HG03432 (cell line): ENCODE measurements at regions not wholly inside any gene's neighbourhood (a gene's known extent, or its start where the extent isn't known, plus 50 kb on each side); places are given as distances from the start of the nearest gene placed in this dataset.

Experiments
- ATAC-seq: cut with Tn5 transposase; IDR thresholded peaks from one replicate; pipeline ENCODE4 v1.9.1; 2021; ENCODE audit warnings: mild to moderate bottlenecking, moderate library complexity; ENCODE audit not compliant: unreplicated experiment

DNA sequence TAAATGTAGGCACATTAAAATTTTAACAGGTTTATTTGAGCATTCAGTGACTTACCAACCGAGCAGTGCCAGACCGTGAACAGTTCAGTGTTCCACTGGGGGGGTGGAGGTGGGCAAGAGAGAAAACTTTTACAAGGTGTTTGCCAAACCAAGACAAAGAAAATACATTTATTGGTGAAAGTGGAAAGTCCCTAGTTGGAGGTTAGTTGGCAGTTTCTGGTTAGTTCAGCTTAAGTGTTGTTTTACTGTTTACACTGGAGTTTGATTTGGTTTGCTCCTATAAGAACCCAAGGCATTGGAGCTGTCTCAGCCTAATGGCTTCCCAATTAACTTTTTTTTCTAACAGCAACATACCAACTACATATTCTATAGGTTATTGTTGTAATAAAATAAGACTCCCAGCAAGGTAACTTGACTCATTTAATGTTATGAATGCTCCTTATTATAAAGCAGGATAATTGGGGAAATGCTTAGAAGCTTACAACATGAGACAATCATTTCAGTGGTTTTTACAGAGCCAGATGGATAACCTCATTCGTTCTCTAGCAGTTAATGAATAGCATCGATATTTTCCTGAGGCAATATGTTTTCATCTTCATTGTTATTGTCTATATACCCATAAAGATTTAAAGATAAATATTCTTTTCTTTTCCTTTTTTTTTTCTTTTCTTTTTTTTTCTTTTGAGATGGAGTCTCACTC is 115.8 kb downstream of the ETNK1 start:
- ATAC-seq: no peak

DNA sequence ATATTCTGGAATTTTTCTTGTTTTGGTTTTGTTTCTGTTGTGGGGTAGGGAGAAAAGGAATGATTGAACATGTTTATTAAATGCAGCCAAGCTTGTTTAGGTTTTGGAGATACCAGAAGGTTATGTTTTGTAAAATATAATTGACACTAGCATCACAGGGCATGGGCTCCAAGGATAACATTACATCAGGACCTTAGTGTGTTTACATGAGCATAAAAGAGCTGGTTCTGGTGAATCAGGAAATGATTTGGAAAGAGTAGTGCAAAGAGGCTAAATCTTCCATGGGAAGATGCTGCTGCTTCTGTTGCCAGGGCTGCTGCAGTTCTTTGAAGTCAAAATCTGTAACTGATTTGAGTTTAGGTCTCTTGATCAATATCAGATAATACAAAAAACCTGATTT is 118.7 kb downstream of the ETNK1 start:
- no peak for ATAC-seq

DNA sequence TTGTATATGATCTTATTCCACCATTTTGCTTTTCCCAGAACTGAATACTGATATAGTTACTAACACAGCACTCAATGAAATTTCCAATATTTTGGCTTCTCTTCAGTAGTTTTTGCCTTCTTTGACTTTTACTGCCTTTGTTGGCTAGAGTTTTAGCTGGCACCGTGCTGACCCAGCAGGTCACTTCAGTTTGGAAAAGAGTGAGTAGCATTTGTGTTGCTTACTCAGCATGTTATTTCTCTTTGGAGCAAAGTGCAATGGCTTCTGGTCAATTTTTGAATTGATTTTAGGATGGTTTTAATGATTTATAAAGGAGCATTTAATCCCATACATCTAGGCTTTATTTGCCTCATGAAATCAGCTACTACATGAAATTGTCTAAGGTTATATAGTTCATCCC is 119.2 kb downstream of the ETNK1 start:
- no peak for ATAC-seq

DNA sequence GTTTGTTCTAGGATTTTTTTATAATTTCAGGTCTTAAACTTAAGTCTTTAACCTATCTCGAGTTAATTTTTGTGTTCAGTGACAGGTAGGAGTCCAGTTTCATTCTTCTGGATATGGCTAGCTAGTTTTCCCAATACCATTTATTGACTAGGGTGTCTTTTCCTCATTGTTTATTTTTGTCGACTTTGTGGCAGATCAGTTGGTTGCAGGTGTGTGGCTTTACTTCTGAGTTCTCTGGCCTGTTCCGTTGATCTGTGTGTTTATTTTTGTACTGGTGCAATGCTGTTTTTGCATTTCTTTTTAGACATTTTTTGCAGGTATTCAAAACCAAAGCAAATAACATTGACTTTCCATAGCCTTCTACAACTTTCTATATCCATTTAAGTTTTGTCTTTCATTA is 121.7 kb downstream of the ETNK1 start:
- ATAC-seq: no peak

DNA sequence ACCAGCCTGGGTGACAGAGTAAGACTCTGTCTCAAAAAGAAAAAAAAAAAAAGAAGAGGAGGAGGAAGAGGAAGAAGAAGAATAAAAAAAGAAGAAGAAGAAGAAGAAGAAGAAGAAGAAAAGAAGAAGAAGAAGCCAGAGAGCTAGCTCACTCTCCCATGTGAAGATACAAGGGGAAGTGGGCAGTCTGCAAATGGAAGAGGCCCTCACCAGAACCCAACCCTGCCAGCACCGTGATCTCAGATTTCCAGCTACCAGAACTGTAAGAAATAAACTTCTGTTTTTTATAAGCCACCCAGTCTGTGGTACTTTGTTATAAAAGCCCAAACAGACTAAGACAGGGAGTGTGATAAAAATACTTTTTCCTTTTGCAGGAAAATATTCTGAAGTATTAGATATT is 130.7 kb downstream of the ETNK1 start:
- no peak for ATAC-seq

DNA sequence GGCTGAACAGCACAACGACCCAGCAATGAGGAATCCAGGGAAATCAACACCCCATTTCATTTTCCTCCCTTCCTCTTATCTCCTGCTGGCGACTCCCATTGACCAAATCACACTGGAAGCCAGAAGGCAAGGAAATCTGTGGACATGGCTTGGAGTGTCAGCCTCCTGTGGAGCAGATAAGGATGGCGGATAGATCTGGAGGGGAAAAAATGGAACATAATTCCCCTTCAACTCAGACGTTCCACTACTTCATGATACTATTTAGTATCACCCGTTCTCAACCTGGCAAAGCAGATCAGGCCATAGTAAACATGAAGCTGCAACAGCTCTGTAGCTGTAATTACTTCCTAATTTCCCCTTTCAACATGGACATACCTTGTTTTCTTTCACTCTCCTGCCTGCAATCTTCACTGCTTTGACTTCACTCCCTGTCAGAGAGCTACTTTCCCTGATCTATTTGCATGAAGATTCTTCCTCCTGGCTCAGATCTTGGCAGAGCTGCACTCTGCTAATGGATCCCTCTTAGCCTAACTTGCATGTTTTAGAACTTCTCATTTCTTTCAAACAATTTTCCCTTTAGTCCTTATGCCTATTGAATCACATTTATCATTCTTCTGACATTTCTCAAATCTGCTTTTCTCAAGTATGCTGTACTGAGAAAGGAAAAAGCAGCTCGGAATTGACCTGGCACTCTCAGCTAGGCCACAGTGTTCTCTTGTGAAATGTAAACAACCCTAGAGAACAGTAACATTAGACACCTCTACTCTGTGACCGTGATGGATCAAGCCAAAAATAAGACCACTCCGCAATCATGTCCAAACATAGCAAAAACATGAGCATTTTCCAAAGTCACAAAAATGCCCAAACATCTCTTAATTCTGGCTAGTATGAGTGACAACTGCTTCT is 135.1 kb downstream of the ETNK1 start:
- no peak for ATAC-seq

DNA sequence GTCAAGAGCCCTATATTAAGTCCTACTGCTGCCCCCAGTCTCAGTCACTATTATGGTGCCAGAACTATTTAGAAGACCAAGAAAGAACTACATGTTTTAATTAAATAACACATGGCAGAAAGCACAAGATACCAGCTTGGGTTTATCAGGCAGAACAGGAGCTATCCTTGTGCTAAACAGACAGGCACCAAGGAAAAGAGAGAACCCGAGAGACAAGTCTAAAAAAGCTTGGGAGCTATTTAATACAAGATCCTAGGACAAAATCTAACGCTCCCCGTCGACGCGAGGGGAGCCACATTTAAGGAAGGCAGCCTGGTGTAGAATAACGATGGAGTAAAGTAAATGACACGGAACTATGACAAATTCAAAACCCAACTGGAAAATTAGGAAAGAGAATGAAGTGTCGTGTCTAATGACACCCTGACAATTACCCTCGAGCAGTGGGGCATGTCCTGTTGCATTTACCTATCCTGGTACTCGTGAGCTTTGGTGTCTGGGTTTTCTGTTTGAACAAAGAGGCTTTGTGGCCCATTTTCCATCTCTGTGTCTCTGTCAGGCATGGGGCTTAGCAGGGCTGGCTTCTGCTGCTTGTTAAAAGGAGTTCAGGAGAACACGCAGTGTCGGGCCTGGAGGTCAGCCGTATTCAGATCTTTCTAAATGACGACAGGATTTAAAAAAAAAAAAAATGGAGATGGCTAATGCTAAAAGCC is 140.6 kb downstream of the ETNK1 start:
- ATAC-seq: no peak

DNA sequence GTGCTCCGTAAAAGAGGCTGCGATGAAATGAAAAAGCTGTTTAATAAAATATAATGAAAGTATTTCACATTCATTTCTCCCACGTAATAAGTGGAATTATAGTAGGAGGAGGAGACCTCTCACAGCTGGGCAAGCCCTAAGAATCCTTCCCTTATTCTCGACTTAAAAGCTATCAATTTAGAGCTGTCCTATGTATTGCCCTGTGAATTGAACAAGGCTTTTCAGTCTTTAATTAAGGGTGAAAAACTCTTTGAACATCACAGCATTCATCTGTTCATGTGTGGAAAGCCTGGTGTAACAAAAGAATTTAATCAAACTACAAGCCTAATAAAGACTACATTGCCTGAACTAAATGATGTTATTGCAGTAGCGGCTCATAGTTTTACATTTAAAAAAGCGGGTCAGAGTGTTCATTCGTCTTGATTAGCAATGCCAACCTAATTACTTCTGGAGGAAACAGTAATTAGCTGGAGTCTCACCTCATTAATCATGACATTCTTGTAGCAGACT is 142.0 kb downstream of the ETNK1 start:
- no peak for ATAC-seq

DNA sequence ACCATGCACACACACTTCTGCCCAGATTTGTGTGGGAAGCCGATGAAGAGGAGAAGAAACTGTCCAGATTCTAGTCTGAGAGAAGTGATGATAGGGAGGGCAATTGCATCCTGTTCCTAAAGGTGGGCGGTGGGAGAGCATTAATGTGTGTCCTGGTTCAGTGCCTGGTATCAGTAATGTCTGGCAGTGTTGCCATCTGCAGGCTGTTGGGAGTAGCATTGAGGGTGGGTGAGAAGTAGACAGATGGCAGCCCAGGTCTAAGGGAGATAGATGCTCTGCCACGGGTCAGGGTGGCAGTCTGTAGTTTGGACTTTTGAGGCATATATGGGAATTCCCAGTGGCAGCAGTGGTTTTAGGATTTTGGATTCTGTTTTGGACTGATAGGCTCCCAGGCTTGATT is 156.4 kb downstream of the ETNK1 start:
- ATAC-seq: no peak

DNA sequence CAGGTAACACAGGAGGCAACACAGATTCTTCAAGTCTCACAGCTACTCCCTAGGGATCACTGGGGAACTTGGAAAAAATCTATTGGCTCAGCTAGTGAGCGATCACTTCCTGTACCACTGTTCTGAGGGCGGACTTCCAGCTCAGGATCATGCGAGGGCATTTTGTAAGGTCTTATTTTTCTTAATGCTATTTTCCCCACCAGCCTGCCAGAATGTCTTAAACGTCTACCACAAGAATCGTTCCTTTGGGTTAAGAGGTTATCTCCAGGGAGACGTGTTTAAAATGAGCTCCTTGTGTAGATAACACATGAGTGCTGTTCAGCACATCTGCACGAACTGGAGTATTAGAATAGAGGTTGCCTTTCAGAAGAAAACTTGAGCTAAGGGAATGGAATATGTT is 162.6 kb downstream of the ETNK1 start:
- no peak for ATAC-seq

DNA sequence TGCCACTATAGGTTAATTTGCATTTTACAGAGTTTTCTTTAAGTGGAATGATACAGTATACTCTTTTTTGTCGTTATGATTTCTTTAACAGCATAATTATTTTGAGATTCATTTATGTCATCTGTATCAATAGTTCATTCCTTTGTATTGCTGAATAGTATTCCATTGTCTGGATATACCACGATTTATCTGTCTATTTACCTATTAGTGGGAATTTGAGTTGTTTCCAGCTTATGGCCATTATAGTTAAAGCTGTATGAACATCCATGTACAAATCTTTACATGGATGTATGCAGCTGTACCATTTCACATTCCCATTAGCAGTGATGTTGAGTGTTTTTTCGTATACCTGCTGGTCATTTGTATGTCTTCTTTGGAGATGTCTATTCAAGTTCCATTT is 163.9 kb downstream of the ETNK1 start:
- no peak for ATAC-seq

DNA sequence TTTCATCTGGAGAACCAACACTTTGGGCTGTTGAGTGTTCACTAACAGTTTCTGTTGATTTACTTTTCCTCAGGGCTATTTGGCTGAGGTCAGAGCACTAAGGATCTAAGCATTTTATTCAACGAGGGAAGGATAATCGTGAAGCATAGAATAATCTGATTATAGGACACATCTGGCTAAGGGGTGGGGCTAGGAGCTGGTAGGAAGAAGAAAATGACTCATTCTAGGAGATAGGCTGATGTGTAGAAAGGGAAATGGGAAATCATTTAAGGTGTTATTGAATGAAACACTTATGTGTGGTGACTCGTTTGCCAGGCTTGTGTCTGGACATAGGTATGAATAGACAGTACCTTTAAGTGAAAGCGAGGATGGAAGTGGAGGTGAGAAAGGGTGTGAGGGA is 167.2 kb downstream of the ETNK1 start:
- no peak for ATAC-seq

DNA sequence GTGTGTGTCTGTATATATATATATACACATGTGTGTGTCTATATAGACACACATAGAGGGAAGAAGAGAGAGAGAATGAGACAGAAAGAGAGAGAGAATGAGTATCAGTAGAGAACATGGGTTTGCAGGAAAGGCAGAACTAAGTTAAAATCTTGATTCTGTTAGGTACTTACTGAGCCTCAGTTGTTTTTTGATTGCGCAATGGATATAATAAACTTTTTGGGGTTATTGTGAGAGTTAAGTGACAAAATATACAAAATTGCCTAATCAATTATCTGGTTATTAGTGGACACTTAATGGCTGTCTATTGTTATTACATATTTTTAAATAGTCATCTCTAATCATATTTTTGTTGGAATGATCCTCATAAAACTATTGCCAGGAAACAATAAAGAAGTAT is 169.0 kb downstream of the ETNK1 start:
- ATAC-seq: no peak

DNA sequence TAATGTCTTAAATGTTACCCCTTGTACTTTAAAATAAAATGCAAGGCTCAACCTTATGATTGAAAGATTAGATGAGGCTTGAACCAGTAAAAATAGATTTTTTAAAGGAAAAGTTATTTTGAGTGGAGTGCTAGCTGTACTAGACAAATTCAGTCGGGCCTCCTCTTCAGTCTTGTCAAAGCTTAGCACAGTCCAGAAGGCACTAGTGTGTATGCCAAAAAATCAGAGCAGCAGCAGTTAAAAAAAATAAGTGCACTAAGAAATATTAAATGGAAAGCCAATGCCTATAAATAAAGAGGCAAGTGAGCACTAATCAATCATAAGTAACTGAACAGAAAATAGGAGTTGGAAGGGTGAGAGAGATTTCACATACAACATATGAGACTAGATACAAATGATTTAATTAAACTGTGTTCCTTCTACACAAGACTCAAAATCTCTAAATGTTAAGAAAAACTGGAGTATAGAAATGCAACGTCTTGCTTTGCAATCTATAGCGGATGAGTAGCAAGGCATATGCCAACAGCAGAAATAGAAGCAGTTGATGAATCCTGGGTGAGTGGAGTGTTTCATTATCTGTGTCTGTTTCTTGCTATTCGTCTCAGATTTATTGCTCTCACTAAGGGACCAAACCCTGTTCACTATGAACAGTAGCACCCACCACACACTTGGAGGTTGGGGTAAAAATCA is 172.1 kb downstream of the ETNK1 start:
- ATAC-seq: no peak

DNA sequence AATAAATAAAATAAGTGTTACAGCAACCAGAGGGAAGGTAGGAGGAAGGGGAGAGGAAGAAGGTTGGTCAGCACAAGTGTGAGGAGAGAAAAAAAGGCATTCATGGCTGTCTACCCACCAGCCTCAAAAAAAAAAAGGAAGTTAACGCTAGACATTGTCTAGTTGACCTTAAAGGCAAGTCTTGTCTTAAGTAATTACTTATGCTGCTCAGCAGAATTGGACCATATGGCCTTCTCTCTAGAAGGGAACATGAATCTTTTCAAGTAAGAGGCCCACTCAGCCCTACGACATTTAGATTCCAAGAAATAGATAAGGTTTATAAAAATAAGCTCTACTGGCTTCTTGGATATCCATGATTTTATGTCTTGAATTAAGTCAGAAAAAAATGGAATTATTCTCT is 172.7 kb downstream of the ETNK1 start:
- no peak for ATAC-seq

DNA sequence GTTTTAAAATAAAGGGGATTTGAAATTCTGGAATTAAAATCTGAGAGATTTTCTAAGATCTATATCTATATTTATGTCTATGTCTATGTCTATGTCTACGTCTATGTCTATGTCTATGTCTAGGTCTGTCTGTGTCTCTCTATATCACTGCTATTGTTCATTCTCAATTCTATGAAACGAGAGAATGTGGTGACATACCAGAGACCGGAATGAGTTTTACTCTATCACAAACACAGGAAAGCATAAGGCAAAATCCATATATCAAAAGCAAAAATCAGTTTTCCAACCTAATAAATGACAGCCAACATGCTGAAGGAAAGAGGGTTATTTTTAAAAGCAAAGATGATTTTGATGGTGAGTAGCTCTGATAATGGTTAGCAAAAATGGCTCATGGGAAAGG is 173.1 kb downstream of the ETNK1 start:
- no peak for ATAC-seq

DNA sequence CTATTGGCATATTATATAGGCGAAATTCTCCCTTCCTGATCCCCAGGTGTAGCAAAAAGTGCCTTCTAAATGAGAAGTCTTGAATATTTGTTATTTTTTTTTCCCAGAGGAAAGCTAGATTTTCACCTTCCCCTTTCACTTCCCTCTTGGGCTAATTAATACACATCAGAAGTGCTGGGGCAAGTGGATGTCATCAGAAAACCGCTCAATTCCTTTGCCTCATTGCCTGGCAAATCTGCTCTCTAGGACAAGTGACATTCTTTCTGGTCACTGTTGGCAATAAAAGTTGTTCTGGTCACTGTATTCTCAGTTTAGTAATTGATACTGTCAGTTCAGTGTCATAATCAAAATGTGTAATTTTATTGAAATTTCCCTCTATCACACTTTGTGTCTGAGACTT is 174.5 kb downstream of the ETNK1 start:
- ATAC-seq: no peak

DNA sequence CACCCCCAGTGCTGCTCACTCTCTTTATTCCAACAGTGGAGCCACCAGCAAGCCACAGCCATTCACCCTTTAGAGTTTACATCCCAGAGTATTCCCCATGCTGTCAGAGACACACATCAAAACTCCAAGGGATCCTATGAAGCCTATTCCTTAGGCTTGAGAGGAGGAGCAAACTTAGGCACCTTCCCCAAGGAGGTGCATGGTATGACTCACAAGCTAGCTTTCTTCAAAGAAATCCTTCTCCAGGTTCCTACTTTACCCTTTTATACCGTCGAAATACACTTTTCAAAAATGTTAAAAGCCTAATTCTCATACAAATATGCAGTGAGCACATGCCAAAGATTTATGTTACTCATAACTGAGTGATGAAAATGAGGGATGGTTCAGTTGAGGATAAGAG is 175.4 kb downstream of the ETNK1 start:
- ATAC-seq: no peak

DNA sequence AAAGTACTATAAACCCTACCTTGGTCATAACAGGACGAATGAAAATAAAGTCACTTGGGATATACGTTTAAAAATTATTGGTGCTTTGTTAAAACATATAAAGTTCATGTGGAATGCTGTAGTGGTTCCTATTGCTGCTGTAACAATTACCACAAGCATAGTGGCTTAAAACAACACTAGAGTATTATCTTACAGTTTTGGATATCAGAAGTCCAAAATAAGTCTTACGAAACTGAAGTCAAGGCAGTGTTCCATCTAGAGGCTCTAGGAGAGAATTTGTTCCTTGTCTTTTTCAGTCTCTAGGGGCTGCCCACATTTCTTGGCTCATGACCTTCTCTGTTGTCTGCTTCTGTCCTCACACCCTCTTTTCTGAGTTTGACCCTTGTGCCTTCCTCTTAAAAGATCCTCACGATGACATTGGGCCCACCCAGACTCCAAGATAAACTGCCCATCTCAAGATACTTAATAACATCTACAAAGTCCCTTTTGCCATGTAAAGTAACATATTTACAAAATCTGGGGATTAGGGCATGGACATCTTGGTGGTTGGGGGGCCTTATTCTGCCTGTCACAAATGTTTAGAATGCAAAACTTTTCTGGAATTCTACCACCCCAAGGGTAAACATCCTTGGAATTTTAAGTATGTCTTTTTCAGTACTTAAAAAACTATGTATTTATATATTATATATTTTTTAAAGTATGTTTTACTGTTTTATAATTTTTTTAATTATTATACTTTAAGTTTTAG is 178.1 kb downstream of the ETNK1 start:
- no peak for ATAC-seq

DNA sequence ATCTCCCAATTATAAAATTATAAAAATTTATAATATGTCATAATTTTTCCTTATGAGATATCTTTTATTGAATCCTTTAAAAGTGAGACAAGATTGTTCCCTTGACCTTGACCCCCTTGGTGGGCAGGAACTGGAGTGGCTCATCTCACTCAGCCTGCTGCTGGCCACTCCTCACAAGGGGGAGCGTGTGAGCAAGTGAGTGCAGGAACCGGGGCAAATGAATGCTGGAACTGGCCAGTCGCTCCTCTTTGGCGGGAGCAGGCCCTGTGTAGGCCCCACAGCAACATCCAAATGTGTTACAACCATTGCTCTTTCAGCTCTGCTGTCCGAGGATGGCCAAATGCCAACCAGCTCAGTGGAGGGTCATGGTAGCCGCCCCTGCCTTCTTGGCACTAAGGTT is 178.8 kb downstream of the ETNK1 start:
- no peak for ATAC-seq
